ENCODE measurements at regions not wholly inside any gene's neighbourhood (a gene's known extent, or its start where the extent isn't known, plus 50 kb on each side); places are given as distances from the start of the nearest gene placed in this dataset.

GRCh38 chr13:85500696-85501256 is 298.4 kb downstream of the SLITRK6 start:
- Mint-ChIP-seq H3K36me3 (no peaks in the 10 kb centered on the region), H3K27ac (no peak overlapping the region), H3K9me3 (peaks cover 7% of the 10 kb centered on the region), H3K4me3 (no peak overlapping the region), H3K27me3 (no peaks in the 10 kb centered on the region), H3K4me1 (ENCODE audit: low read depth in 2 of 2) (no peaks in the 10 kb centered on the region)
- no peak for ATAC-seq
- DNase-seq (ENCODE audit: low spot score) = no peak

- ATAC-seq (no peak), DNase-seq (ENCODE audit: low spot score) (no peak)
- Mint-ChIP-seq H3K9me3 (peaks cover 3% of the 10 kb centered on the region), H3K27me3 (no peaks in the 10 kb centered on the region), H3K36me3 (no peaks in the 10 kb centered on the region), H3K4me3 (no peak overlapping the region), H3K27ac (no peak overlapping the region), H3K4me1 (ENCODE audit: low read depth in 2 of 2) (no peaks in the 10 kb centered on the region)
Observed at GRCh38 chr13:85498774-85499173, 300.4 kb downstream of the SLITRK6 start.

- ATAC-seq = no peak
- Mint-ChIP-seq H3K36me3 (no peaks in the 10 kb centered on the region), H3K27ac (no peak overlapping the region), H3K4me1 (ENCODE audit: low read depth in 2 of 2) (no peaks in the 10 kb centered on the region), H3K9me3 (peaks cover 7% of the 10 kb centered on the region), H3K27me3 (no peaks in the 10 kb centered on the region), H3K4me3 (no peak overlapping the region)
- no peak for DNase-seq (ENCODE audit: low spot score)
Observed at GRCh38 chr13:85497652-85498051, 301.6 kb downstream of the SLITRK6 start.

GRCh38 chr13:85492283-85492682 is 306.9 kb downstream of the SLITRK6 start:
- peaks cover 7% of the 10 kb centered on the region for H3K9me3 Mint-ChIP-seq
- H3K27ac Mint-ChIP-seq = no peak overlapping the region
- H3K4me3 Mint-ChIP-seq = no peak overlapping the region
- H3K27me3 Mint-ChIP-seq = no peaks in the 10 kb centered on the region
- no peak for DNase-seq (ENCODE audit: low spot score)
- no peaks in the 10 kb centered on the region for H3K36me3 Mint-ChIP-seq
- no peak for ATAC-seq
- H3K4me1 Mint-ChIP-seq (ENCODE audit: low read depth in 2 of 2) = no peaks in the 10 kb centered on the region

- Mint-ChIP-seq H3K36me3 (no peaks in the 10 kb centered on the region), H3K27me3 (no peaks in the 10 kb centered on the region), H3K9me3 (peaks cover 10% of the 10 kb centered on the region), H3K27ac (no peak overlapping the region), H3K4me3 (no peak overlapping the region), H3K4me1 (ENCODE audit: low read depth in 2 of 2) (no peaks in the 10 kb centered on the region)
- DNase-seq (ENCODE audit: low spot score) (no peak), ATAC-seq (no peak)
Observed at GRCh38 chr13:85486663-85487062, 312.6 kb downstream of the SLITRK6 start.

- ATAC-seq = no peak
- Mint-ChIP-seq H3K9me3 (peaks cover 10% of the 10 kb centered on the region), H3K27me3 (no peaks in the 10 kb centered on the region), H3K36me3 (peaks cover 8% of the 10 kb centered on the region), H3K4me1 (ENCODE audit: low read depth in 2 of 2) (no peaks in the 10 kb centered on the region), H3K27ac (no peak overlapping the region), H3K4me3 (no peak overlapping the region)
- no peak for DNase-seq (ENCODE audit: low spot score)
Observed at GRCh38 chr13:85473144-85473543, 326.1 kb downstream of the SLITRK6 start.

GRCh38 chr13:85469320-85469719 is 329.9 kb downstream of the SLITRK6 start:
- DNase-seq (ENCODE audit: low spot score) (no peak), ATAC-seq (no peak)
- Mint-ChIP-seq H3K36me3 (peaks cover 8% of the 10 kb centered on the region), H3K4me3 (no peak overlapping the region), H3K9me3 (peaks cover 15% of the 10 kb centered on the region), H3K4me1 (ENCODE audit: low read depth in 2 of 2) (no peaks in the 10 kb centered on the region), H3K27me3 (no peaks in the 10 kb centered on the region), H3K27ac (no peak overlapping the region)

GRCh38 chr13:85462792-85463425 is 336.3 kb downstream of the SLITRK6 start:
- no peaks in the 10 kb centered on the region for H3K36me3 Mint-ChIP-seq
- H3K9me3 Mint-ChIP-seq = peaks cover 12% of the 10 kb centered on the region
- H3K27me3 Mint-ChIP-seq = no peaks in the 10 kb centered on the region
- no peak for DNase-seq (ENCODE audit: low spot score)
- H3K4me1 Mint-ChIP-seq (ENCODE audit: low read depth in 2 of 2) = no peaks in the 10 kb centered on the region
- H3K4me3 Mint-ChIP-seq = no peak overlapping the region
- no peak overlapping the region for H3K27ac Mint-ChIP-seq
- ATAC-seq = no peak

GRCh38 chr13:85461621-85462020 is 337.6 kb downstream of the SLITRK6 start:
- no peaks in the 10 kb centered on the region for H3K27me3 Mint-ChIP-seq
- H3K4me3 Mint-ChIP-seq = no peak overlapping the region
- no peak overlapping the region for H3K27ac Mint-ChIP-seq
- ATAC-seq (no peak), DNase-seq (ENCODE audit: low spot score) (no peak)
- H3K36me3 Mint-ChIP-seq = peaks cover 10% of the 10 kb centered on the region
- no peaks in the 10 kb centered on the region for H3K4me1 Mint-ChIP-seq (ENCODE audit: low read depth in 2 of 2)
- H3K9me3 Mint-ChIP-seq = peaks cover 21% of the 10 kb centered on the region

- Mint-ChIP-seq H3K27me3 (no peaks in the 10 kb centered on the region), H3K27ac (no peak overlapping the region), H3K4me1 (ENCODE audit: low read depth in 2 of 2) (no peaks in the 10 kb centered on the region), H3K36me3 (peaks cover 4% of the 10 kb centered on the region), H3K4me3 (no peak overlapping the region), H3K9me3 (peaks cover 10% of the 10 kb centered on the region)
- ATAC-seq = no peak
- DNase-seq (ENCODE audit: low spot score) = no peak
Observed at GRCh38 chr13:85445534-85445933, 353.7 kb downstream of the SLITRK6 start.

GRCh38 chr13:85441975-85442374 is 357.2 kb downstream of the SLITRK6 start:
- no peak overlapping the region for H3K4me3 Mint-ChIP-seq
- H3K27ac Mint-ChIP-seq = no peak overlapping the region
- H3K4me1 Mint-ChIP-seq (ENCODE audit: low read depth in 2 of 2) = no peaks in the 10 kb centered on the region
- DNase-seq (ENCODE audit: low spot score) (no peak), ATAC-seq (no peak)
- no peaks in the 10 kb centered on the region for H3K27me3 Mint-ChIP-seq
- H3K9me3 Mint-ChIP-seq = peaks cover 18% of the 10 kb centered on the region
- peaks cover 4% of the 10 kb centered on the region for H3K36me3 Mint-ChIP-seq

- DNase-seq (ENCODE audit: low spot score) (no peak), ATAC-seq (no peak)
- Mint-ChIP-seq H3K36me3 (peaks cover 4% of the 10 kb centered on the region), H3K27ac (no peak overlapping the region), H3K9me3 (peaks cover 15% of the 10 kb centered on the region), H3K4me3 (no peak overlapping the region), H3K4me1 (ENCODE audit: low read depth in 2 of 2) (no peaks in the 10 kb centered on the region), H3K27me3 (no peaks in the 10 kb centered on the region)
Observed at GRCh38 chr13:85441364-85441763, 357.9 kb downstream of the SLITRK6 start.

- ATAC-seq (no peak), DNase-seq (ENCODE audit: low spot score) (no peak)
- no peak overlapping the region for H3K27ac Mint-ChIP-seq
- peaks cover 14% of the 10 kb centered on the region for H3K9me3 Mint-ChIP-seq
- H3K4me3 Mint-ChIP-seq = no peak overlapping the region
- H3K36me3 Mint-ChIP-seq = peaks cover 5% of the 10 kb centered on the region
- H3K27me3 Mint-ChIP-seq = no peaks in the 10 kb centered on the region
- H3K4me1 Mint-ChIP-seq (ENCODE audit: low read depth in 2 of 2) = no peaks in the 10 kb centered on the region
Observed at GRCh38 chr13:85436029-85436428, 363.2 kb downstream of the SLITRK6 start.

GRCh38 chr13:85434927-85435326 is 364.3 kb downstream of the SLITRK6 start:
- peaks cover 5% of the 10 kb centered on the region for H3K36me3 Mint-ChIP-seq

GRCh38 chr13:85432881-85433280 is 366.3 kb downstream of the SLITRK6 start:
- no peak for DNase-seq (ENCODE audit: low spot score)
- Mint-ChIP-seq H3K27ac (no peak overlapping the region), H3K4me3 (no peak overlapping the region), H3K9me3 (peaks cover 11% of the 10 kb centered on the region), H3K36me3 (peaks cover 5% of the 10 kb centered on the region), H3K27me3 (no peaks in the 10 kb centered on the region), H3K4me1 (ENCODE audit: low read depth in 2 of 2) (no peaks in the 10 kb centered on the region)
- no peak for ATAC-seq

More at GRCh38 chr13:85434927-85435326, 364.3 kb downstream of the SLITRK6 start:
- Mint-ChIP-seq H3K27me3 (no peaks in the 10 kb centered on the region), H3K4me1 (ENCODE audit: low read depth in 2 of 2) (no peaks in the 10 kb centered on the region), H3K4me3 (no peak overlapping the region), H3K27ac (no peak overlapping the region), H3K9me3 (peaks cover 14% of the 10 kb centered on the region)
- no peak for DNase-seq (ENCODE audit: low spot score)
- no peak for ATAC-seq
